COLO668 (cell line): ENCODE measurements at regions not wholly inside any gene's neighbourhood (a gene's known extent, or its start where the extent isn't known, plus 50 kb on each side); places are given as distances from the start of the nearest gene placed in this dataset.

Experiments
- DNase-seq: peaks from one replicate; lab custom pipeline; 2025; ENCODE audit not compliant: unreplicated experiment; lab: John Stamatoyannopoulos, UW

DNA sequence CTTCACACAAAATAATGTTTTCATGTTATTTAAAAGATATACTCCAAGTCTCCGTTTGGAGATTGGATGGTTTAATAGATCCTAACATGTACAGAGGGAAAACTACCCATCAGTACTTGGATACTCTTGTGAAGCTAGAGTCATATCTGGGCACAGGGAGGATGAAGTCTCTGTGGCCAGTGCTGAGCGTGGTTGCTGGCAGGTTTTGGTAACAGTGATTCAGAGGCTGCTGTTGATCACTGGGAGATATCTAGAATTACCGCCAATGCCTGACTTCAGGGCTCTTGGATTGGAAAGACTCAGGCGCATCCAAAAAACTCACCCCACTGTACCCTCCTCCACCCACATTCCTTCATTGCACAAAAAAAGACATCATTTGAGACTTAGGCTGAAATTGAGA is 107.2 kb upstream of the PGRMC2 start:
- DNase-seq, result no peak

DNA sequence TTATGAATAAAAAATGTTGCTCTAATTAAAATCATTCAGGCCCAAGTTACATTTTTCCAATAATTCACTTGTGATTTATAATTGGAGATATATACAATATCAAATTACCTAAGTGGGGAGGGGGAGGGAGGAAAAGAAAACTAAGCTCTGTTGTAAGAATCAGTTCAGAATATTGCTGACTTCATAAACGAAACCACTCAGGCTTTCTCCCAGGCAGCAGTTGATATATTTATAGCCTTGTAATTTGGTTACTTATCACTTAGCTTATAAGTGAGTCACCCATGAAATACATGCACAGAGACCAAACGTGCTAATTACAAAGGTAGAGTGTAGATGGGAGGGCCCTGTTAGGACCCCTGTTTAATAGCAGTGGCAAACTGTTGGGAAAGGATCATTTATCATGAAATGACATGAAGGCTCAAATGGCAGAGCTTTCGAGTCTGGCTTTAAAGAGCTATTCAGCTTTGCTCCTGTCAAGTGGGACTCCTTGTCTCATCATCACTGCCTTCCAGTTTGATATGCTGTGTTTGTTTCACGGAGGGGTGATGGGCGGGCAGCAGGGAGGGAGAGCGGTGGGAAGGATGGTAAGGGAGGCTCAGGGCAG is 105.6 kb upstream of the PGRMC2 start:
- peak; percentile 13 for DNase-seq

DNA sequence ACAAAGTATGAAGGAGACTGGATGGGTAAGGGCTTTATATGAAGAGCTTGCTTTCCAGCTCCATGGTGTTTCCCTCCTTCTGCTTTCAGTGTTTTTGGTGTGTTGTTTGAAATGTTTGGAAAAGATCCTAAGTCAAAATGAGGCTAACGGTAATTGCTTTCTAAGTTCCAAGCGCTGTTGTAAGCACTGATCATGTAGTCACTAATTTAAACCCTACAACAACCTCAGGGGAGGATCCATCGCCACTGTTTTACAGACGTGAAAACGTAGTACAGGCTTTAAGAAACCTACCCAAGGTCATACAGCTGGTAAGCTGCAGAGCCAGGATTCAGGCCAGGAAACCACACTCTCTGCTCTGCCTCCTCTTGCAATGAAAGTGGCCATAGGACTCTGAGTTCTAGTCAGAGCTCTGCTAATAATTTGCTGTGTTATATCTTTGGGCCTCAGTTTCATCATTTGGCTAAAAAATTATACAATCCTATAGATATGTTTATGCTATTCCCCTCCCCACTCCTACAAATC is 102.9 kb upstream of the PGRMC2 start:
- DNase-seq, result no peak

DNA sequence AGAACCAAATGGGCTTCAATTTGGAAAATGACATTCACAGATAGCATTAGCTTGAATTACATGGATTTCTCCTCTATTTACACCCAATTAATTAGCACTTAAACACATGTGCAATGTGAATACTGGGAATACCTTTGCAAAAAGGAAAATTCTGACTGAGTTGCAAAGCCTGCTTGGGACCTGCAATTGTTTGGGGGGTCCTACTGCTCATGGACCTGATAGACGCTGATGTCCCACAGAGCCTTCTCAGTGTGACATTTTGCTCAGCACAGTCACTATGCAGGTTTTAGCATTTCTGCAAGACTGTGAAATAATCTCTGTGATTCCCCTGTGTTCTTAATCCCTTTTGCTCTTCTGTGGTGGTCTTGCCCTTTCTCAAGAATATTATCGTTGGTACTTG is 101.2 kb upstream of the PGRMC2 start:
- no peak for DNase-seq

DNA sequence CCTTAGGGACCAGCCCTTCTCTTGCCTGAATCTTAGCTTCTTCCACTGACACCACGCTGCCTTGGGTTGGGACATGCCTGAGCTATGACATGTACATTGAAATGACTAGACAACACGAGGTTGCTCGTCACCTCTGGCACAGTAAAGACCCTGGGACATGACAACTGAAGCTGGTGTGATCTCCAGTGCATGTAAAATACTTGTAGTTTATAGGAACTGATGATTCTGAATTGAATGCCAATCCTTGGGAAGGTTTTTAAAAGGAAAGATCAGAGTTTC is 100.7 kb upstream of the PGRMC2 start:
- DNase-seq, result no peak

DNA sequence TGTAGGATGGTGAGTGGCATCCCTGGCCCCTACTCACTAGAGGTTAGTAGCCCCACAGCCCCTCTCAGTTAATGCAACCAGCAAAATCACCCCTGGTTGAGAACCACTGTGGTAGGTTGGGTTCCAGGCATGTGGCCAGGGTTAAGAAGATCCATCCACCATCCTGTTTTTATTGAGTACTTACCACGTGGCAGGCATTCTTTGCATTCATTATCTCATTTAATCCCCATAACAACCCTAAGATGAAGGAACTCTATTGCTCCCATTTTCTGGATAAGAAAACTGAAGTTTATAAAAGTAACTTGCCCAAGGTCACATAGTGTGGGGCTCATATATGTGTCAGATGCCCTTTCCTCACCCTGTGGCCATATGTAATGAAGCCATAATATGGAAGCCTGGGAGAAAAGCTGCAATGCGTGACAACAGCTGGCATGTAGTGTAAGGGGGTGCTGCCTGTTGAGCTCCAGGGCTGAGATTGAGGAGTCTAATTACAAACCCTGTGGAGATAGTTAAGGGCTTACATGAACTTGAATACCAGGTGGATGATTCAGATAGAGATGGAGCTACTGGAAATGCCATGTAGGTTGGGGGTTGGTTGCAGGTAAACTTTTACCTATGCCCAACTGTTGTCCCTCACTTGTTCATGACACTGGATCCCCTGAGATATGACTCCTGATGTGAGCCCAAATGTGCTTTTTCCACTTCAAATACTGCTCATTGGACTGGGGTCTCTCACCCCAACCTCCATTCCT is 100.2 kb upstream of the PGRMC2 start:
- peak; percentile 8 for DNase-seq

DNA sequence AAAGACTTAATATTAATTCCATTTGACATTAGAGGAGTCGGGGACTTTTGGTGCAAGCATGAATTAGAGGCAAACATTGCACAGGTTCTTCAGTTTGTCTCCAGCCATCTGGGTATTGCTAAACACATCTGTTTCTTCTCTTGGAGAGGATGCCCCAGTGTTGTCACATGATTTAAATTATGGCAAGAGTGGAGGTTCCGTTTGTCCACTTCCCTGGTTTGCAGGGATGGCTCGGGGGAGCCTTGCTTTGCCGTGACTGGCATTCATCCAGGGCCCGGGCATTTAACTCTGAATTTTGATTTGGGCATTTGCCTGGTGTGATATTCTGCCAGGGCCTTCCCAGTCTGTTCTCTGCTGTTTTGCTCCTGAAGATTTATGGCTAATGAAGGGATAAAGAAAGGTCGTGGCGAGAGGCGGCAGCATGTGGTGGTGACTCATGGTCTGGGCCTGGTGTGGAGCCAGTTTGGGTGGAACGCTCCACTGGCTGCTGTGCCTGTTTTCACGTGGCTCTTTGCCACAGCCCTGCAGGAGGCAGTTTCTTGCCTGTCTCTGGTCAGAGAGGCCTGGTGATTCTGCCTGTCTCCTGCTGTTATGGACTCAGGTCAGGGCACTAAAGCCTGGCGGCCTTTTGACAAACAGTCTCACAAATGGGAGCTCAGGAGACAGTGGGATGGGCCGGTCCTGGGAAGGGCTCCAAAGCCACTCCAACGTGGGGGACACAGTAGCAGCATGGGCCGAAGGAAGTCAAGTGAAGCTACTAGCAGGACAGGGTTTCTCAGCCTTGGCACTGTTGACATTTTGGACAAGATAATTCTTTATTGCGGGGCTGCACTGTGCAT is 99.4 kb upstream of the PGRMC2 start:
- peak; percentile 82 for DNase-seq

DNA sequence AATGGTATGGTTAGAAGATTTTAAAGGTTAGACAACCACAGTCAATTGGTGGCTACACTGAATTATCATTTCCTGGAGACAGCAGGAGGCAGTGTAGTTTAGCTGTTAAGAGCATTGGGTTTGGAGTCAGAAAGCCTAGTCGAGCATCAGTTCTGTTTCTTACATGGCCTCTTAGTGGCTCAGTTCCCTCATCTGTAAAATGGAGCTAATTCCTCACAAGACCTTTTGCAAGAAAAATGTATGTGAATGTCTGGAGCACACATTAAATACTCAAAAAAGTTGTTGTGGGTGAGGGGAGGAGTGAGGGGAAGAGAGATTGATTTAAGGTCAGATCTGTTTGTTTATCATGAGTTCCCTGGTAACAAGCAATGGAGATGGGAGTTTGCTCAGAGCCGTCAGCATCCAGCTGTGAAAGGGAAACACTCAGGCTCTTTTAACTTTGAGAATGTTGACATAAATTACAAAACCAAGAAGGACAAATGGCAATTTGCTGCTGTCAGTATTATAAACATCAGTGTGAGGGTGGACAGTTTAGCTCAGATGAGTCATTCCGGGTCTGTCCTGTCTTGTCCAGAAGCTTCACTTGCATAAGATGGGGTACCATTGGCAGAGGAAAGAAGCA is 98.2 kb upstream of the PGRMC2 start:
- DNase-seq, result peak; percentile 59

DNA sequence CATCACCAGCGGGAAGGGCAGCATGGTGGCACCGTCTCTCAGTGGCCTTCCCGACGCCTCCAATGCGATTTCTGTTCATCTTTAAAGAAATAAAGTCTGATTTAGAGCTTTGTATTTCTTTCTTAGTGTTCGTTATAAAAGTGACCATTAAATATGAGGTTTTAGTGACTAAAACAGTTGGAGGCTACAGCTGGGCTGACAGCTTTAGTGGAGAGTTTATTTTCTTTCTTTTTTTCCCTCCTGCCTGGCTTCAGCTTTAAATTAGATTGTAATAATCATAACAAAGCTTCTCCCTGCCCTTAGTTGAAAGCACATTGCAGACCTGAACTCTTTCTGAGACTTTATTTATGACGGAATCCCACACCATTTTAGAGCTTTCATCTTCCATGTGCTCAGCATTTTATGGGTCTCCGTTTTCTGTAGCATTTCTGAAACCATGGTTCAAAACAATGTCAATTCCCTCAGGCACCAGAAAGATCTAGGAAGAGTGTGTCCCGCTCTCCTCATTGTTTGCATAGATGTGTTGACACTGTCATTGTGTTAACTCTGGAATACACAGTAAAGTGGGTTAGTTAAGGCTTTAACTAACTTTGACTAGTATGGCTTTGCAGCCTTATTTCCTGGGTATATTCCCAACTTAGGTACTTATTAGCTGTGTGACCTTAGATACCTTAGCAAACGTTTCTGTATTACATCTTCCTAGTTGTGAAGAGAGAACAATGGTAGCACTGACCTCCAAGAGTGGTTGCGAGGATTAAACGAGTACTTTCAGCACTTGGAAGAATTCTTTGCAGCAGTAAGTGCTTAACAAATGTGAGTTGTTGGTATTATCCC is 97.4 kb upstream of the PGRMC2 start:
- DNase-seq, result no peak

DNA sequence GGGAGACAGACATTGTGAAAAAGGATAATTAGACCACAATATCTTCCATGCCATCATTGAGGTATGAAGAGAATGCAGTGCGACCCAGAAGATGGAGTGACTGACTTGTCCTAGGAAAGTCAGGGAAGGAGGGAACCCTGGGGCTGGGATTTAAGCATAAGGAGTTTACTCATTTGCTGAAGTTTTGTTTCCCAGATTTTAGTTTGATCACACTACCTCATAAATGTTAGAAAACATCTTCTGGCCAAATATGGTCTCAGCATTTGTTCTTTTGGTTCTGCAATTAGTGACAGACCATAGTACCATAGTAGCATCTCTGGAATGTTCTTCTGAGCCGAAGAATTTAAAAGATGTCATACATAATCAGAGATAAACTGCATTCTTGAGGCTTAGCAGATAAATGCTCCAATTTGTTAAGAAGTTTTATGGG is 96.5 kb upstream of the PGRMC2 start:
- no peak for DNase-seq

DNA sequence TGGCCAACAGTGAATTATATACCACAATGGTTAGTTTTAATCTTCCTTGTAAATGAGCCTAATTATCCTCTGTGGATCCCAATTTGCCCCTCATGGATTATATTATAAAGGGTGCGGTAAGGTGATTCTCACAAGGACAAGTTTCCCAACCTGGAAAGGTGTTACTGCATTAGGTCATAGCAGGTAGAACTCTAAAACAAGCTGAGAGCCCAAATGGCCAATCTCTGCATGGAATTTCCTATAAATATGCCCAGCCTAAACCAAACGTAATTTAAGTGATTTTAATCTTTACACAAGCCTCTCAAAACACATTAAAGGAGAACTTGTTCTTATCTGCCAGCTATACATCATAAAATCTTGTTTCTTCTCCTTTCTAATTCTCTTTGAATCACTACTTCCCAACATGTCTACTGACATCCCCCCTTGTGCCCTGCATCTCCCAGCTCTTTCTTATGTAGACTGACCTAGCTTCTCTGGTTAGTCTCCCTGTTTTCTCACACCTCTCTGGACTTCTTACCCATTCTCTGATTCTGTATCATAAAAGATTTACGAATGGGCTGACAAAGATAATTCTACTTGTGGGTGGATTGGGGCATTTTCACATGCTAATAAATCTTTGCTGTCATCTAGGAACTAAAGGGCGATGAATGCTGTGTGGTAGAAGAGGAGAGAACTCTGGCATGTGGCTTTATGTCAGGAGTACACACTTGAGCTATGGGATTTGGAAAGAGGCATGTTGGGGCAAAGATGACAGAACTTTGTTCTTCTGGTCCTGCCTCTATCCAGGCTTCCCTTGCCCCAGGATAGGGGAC is 94.3 kb upstream of the PGRMC2 start:
- DNase-seq, result no peak

DNA sequence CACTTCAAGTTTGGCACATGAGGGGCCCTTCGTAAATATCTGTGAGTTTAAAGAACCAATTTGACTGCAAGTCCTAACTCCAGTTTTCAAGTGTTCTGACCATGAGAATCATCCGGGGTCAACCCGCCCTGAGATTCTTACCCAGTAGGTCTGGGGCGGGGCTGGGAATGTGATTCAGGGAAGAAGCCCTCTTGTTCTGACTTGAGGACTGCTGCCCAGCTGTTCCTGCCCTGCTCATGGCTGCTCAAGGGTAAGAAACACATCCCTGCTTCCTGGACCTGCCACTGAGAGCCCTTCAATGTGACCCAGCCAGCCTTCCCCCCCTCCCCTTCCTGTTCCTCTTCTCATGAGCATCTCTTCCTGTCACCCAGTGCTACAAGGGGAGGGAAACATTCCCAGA is 92.7 kb upstream of the PGRMC2 start:
- no peak for DNase-seq

DNA sequence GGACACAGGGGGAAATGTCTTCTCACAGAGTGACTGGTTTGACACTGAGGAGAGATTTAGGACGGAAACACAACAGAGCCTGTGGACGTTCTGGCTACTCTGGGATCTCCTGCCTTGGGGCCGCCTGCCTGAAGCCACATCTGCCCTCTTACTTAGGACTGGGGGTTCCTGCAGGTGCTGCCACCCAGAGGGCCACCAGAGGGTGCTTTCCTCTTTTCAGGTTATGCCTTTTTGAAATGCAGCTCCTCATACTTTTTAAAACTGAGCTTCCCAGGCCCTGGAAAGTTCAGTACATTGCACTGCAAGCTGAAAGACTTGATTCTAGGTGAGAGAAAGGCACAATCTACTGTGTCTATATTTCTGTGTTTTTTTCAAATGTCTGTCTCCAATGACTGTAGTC is 92.2 kb upstream of the PGRMC2 start:
- peak; percentile 50 for DNase-seq

DNA sequence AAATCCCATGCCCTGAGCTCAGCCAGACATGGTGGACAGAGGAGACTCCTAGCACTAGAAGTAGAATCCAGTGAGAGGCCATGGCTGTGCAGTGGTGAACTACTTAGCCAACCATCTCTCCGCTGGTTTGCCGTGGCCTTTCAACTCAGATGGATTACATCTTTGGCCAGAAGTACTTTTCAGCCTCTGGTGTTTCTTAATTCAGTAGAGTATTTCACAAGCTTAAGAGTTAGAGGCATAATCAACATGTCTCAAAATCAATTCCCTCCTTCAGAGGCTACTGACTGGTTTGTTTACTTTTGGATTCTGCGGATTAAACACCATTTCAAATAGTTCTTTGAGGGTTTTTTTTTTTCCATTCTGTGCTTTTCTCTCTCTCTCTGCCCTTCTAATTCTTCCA is 91.1 kb upstream of the PGRMC2 start:
- DNase-seq, result no peak

DNA sequence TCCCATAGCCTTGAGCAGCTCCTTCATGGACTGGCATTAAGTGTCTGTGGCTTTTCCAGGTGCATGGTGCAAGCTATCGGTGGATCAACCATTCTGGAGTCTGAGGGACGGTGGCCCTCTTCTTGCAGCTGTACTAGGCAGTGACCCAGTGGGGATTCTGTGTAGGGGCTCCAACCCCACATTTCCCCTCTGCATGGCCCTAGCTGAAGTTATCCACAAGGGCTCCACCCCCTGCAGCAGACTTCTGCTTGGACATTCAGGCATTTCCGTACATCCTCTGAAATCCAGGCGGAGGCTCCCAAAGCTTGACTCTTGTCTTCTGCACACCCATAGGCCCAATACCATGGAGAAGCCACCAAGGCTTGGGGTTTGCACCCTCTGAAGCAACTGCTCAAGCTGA is 89.3 kb upstream of the PGRMC2 start:
- DNase-seq, result no peak

DNA sequence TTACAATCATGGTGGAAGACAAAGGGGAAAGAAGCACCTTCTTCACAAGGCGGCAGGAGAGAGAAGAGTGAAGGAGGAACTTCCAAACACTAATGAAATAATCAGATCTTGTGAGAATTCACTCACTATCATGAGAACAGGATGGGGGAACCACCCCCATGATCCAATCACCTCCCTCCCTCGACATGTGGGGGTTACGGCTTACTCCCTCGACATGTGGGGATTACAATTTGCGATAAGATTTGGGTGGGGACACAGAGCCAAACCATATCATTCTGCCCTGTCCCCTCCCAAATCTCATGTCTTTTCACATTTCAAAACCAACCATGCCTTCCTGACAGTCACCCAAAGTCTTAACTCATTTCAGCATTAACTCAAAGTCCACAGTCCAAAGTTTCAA is 88.7 kb upstream of the PGRMC2 start:
- DNase-seq, result no peak

DNA sequence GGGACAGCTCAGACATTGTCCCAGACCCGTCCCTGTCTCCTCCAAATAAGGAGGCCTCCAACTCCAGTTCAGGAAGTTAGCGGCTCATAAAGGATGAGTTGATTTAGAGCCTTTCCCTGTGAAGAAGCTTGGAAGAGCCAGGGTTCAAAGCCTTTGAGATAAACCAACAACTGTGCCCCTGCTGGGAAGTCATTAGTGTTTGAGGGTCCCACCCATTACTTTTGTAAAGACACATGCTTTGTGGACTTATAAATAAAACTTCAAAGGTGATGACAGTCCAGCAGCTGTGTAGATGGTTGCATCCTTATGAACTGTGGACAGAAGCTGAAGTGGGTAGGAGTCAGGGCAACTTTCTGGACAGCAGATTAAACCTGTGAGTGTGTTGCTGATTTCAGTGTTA is 86.0 kb upstream of the PGRMC2 start:
- no peak for DNase-seq

DNA sequence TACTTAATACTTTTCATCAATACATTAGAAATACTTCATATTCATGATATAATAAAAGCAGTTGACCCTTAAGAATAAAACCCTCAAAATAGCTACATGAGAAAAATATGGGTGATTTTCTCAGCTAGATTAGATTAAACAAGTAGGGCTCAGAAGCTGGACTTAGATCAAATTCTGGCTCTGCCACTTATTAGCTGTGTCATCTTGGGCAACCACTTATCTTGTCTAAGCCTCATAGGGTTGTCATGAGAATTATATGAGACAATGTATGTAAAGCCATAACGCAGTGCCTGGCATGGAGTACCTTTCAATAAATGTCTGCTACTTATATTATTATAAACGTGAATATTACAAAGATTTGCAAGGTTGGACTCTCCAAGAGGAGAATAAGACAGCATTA is 84.3 kb upstream of the PGRMC2 start:
- DNase-seq, result no peak

DNA sequence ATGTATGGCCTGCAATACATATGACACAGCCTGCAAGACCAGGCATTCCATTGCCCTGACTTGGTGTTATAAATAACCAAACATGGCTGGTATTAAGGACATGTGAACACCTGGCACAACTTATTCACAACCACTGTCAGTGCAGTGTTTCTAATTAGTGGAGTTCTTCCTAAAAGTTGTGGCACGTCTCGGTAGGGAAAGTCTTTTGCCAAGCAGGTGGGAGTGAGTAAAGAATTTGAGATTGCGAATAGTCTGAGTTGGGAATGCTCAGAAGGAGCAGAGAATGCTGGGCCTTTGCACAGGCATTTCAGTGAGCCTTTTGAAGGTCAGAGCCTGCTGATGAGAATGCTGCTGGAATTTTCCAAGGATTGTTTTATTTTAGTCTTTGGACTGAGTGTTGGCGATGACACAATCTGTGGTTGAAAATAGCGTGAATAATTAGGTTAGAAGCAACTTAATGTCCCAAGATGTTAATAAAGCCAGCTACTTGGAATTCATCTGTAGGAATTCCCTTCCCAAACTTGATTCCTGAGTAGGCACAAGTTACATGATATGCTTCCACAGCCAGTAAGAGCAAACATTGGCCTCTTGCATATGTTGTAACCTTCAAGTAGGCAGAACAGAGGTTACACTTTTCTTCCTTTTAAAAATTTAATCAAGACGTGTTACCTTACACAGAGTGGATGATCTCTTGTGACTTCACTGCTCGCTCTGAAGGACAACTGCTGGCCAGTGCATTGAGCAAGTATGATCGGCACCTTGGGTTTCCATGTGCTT is 83.6 kb upstream of the PGRMC2 start:
- no peak for DNase-seq
